ENCODE measurements at regions not wholly inside any gene's neighbourhood (a gene's known extent, or its start where the extent isn't known, plus 50 kb on each side); places are given as distances from the start of the nearest gene placed in this dataset.
"Not testable (repeated sequence)": the region's sequence is repeated elsewhere in the genome, so short reads cannot be mapped to it uniquely, and the experiment has no call there.

DNA sequence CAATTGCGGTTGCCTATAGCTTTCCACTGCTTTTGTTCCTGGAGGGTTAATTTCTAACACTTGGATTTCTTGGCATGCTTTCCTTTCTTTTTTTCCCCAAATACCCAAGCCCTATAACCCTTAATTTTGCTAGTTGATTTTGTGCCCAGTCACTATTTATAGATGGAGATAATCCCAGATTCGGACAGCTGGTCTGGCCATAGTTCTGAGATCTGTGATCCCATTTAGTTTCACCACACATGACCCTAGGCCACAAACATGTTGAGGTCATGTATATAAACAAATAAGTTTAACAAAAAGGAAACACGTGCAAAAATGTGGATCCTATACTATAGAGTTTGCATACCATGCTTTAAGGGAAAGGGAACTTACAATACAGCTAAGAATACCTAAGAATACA is 111.4 kb downstream of the ZMAT3 start:
- Histone ChIP-seq H3K27me3 (no peaks in the 10 kb centered on the region), H3K9me3 (no peaks in the 10 kb centered on the region), H3K36me3 (no peaks in the 10 kb centered on the region), H3K4me3 (no peak overlapping the region), H3K27ac (no peak overlapping the region), H3K4me1 (no peaks in the 10 kb centered on the region)
- intact Hi-C loops (cut with DNase I; ENCODE audit: low total_unique reads) (no loop called here), in situ Hi-C loops (cut with MboI; ENCODE audit: low sequenced_read_pairs in 4 of 4) (loop anchor here in 3 of 4 donors (25.0 kb wide), 1 partner anchor 523 kb away; no protein-coding TSS in a partner anchor)
- DNase-seq (no peak), ATAC-seq (no peak)
- TF ChIP-seq, protein P1, sequence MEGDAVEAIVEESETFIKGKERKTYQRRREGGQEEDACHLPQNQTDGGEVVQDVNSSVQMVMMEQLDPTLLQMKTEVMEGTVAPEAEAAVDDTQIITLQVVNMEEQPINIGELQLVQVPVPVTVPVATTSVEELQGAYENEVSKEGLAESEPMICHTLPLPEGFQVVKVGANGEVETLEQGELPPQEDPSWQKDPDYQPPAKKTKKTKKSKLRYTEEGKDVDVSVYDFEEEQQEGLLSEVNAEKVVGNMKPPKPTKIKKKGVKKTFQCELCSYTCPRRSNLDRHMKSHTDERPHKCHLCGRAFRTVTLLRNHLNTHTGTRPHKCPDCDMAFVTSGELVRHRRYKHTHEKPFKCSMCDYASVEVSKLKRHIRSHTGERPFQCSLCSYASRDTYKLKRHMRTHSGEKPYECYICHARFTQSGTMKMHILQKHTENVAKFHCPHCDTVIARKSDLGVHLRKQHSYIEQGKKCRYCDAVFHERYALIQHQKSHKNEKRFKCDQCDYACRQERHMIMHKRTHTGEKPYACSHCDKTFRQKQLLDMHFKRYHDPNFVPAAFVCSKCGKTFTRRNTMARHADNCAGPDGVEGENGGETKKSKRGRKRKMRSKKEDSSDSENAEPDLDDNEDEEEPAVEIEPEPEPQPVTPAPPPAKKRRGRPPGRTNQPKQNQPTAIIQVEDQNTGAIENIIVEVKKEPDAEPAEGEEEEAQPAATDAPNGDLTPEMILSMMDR (IDR thresholded peaks at IDR 0.05 in 4 of 5, conservative IDR thresholded peaks at IDR 0.05 in 1 of 5) = no peak
- TF ChIP-seq POLR2A (IDR thresholded peaks at IDR 0.05) = no peak

DNA sequence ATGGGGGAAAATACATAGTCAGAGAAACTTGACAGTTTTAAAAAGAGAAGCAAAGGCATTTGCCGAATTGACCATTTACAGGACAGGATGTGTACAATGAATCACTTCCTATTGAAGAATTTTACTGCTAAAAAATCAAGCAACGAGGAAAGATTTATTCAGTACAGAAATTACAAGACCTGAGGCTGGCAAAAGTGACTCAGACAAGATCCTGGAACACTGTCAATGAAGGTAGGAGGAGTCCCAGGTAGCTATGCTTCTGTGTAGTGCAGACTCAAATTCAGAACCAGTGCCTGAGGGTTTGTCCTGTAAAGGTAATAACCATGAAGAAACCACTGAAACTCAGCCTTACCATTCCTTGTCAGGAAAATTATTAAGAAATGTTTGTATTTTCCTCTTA is 120.9 kb downstream of the ZMAT3 start:
- DNase-seq (no peak), ATAC-seq (no peak)
- in situ Hi-C loops (cut with MboI; ENCODE audit: low sequenced_read_pairs in 4 of 4) = loop anchor here in 3 of 4 donors (25.0 kb wide), 1 partner anchor 513 kb away; no protein-coding TSS in a partner anchor
- no peaks in the 10 kb centered on the region for H3K4me1 ChIP-seq
- H3K9me3 ChIP-seq = no peaks in the 10 kb centered on the region
- intact Hi-C loops (cut with DNase I; ENCODE audit: low total_unique reads) = no loop called here
- no peaks in the 10 kb centered on the region for H3K27me3 ChIP-seq
- no peak for TF ChIP-seq POLR2A (IDR thresholded peaks at IDR 0.05)
- TF ChIP-seq, protein P1 (IDR thresholded peaks at IDR 0.05 in 4 of 5, conservative IDR thresholded peaks at IDR 0.05 in 1 of 5) = no peak
- no peaks in the 10 kb centered on the region for H3K36me3 ChIP-seq
- H3K27ac ChIP-seq = no peak overlapping the region
- no peak overlapping the region for H3K4me3 ChIP-seq

DNA sequence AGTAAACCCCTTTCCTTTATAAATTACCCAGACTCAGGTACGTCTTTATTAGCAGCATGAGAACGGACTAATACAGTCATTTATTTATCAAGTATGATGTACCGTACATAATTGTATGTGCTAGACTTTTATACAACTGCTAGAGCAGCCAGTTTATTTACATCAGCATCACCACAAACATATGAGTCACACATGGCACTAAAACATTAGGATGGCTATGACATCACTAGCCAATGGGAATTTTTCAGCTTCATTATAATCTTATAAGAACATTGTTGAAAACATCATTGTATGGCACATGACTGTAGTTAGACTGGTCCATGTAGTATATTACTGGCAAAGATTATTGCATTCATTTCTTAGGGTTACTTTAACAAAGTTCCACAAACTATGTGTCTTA is 121.7 kb downstream of the ZMAT3 start:
- no peak for TF ChIP-seq POLR2A (IDR thresholded peaks at IDR 0.05)
- TF ChIP-seq, protein P1 (IDR thresholded peaks at IDR 0.05 in 4 of 5, conservative IDR thresholded peaks at IDR 0.05 in 1 of 5) = no peak
- ATAC-seq (no peak), DNase-seq (no peak)
- no peaks in the 10 kb centered on the region for H3K9me3 ChIP-seq
- intact Hi-C loops (cut with DNase I; ENCODE audit: low total_unique reads) (no loop called here), in situ Hi-C loops (cut with MboI; ENCODE audit: low sequenced_read_pairs in 4 of 4) (loop anchor here in 3 of 4 donors (25.0 kb wide), 1 partner anchor 513 kb away; no protein-coding TSS in a partner anchor)
- no peak overlapping the region for H3K4me3 ChIP-seq
- no peak overlapping the region for H3K27ac ChIP-seq
- no peaks in the 10 kb centered on the region for H3K27me3 ChIP-seq
- no peaks in the 10 kb centered on the region for H3K4me1 ChIP-seq
- H3K36me3 ChIP-seq = no peaks in the 10 kb centered on the region

DNA sequence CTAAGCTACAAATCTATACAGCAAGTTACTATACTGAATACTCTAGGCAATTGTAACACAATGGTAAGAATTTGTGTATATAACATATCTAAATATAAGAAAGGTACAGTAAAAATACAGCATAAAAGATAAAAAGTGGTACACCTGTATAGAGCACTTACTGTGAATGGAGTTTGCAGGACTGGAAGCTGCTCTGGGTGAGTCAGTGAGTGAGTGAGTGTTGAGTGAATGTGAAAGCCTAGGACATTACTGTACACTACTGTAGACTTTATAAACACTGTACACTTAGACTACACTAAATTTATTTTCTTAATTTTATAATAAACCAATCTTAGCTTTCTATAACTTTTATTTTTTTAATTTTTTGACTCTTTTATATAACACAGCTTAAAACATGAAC is 123.1 kb downstream of the ZMAT3 start:
- TF ChIP-seq, protein P1 (IDR thresholded peaks at IDR 0.05 in 4 of 5, conservative IDR thresholded peaks at IDR 0.05 in 1 of 5) = no peak
- no peak for TF ChIP-seq POLR2A (IDR thresholded peaks at IDR 0.05)
- Histone ChIP-seq H3K4me1 (no peaks in the 10 kb centered on the region), H3K27ac (no peak overlapping the region), H3K4me3 (no peak overlapping the region), H3K9me3 (no peaks in the 10 kb centered on the region), H3K27me3 (no peaks in the 10 kb centered on the region), H3K36me3 (no peaks in the 10 kb centered on the region)
- in situ Hi-C loops (cut with MboI; ENCODE audit: low sequenced_read_pairs in 4 of 4) (no loop called here), intact Hi-C loops (cut with DNase I; ENCODE audit: low total_unique reads) (no loop called here)
- ATAC-seq = no peak
- DNase-seq = no peak

DNA sequence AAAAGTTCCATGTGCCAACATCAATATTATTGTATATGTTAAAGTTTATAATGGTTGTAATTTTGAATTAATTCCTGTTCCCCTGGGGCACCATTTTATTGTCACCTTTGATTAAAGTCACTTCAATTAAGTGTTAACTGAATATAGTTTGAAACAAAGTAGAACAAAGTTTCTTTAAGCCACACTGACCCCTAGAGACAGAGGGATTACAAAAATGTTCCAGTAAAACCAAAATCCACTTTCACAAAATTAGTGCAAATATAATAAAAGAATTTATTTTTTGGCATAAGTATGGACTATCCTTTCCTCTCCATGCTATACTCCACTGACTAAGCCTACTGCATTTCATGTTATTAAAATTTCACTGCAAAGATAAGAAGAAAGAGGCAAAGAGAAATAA is 123.9 kb downstream of the ZMAT3 start:
- intact Hi-C loops (cut with DNase I; ENCODE audit: low total_unique reads) = no loop called here
- DNase-seq (no peak), ATAC-seq (no peak)
- TF ChIP-seq, protein P1 (IDR thresholded peaks at IDR 0.05 in 4 of 5, conservative IDR thresholded peaks at IDR 0.05 in 1 of 5) = no peak
- TF ChIP-seq POLR2A (IDR thresholded peaks at IDR 0.05) = no peak
- H3K9me3 ChIP-seq = no peaks in the 10 kb centered on the region
- no peaks in the 10 kb centered on the region for H3K4me1 ChIP-seq
- no peak overlapping the region for H3K27ac ChIP-seq
- H3K4me3 ChIP-seq = no peak overlapping the region
- in situ Hi-C loops (cut with MboI; ENCODE audit: low sequenced_read_pairs in 4 of 4) = no loop called here
- H3K36me3 ChIP-seq = no peaks in the 10 kb centered on the region
- no peaks in the 10 kb centered on the region for H3K27me3 ChIP-seq

DNA sequence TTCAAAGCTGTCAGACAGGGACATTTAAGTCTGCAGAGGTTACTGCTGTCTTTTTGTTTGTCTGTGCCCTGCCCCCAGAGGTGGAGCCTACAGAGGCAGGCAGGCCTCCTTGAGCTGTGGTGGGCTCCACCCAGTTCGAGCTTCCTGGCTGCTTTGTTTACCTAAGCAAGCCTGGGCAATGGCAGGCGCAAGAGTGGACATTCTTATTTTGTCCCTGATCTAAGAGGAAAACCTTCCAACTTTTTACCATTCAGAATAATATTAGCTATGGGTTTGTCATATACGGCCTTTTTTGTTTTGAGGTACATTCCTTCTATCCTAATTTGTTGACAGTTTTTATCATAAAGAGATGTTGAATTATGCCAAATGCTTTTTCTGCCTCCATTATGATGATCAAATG is 129.3 kb downstream of the ZMAT3 start:
- H3K4me1 ChIP-seq; H3K27ac ChIP-seq; H3K9me3 ChIP-seq; H3K27me3 ChIP-seq; H3K4me3 ChIP-seq; intact Hi-C loops (cut with DNase I; ENCODE audit: low total_unique reads); in situ Hi-C loops (cut with MboI; ENCODE audit: low sequenced_read_pairs in 4 of 4); DNase-seq; ATAC-seq; H3K36me3 ChIP-seq: not testable (repeated sequence)

Data from gastrocnemius medialis (tissue), 4 donors.